22Rv1 (cell line): ENCODE measurements at regions not wholly inside any gene's neighbourhood (a gene's known extent, or its start where the extent isn't known, plus 50 kb on each side); places are given as distances from the start of the nearest gene placed in this dataset.

Experiments used
- ZFX ChIP-seq: fragments of 450-650 bp; IDR thresholded peaks from 2 replicates; pipeline ENCODE4 v1.6.1; 2017; ENCODE audit warnings: antibody characterized with exemption, borderline replicate concordance
- TF ChIP-seq, protein P1 (sequence below): fragments of 450-650 bp; IDR thresholded peaks from 2 replicates; pipeline ENCODE4 v1.5.1; 2017; ENCODE audit warnings: mild to moderate bottlenecking

DNA sequence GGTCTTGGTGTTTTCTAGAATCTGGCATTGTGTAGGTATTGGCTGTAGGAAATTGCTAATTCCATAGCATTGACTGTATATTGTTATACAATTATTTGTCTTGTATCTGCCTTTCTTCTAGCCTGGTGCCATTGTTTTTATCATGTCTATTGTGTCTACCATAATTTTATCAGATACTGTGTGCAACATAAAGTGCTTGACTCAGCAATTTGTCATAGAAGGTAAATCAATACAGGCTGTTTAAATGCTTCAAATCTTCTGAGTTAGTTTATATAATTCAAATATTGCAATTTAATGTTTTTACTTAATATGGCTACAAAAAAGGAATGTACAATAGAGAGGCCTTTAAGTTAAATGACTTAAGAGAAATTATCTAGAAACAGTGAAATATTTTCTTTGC lies 263.3 kb upstream of the UGT8 start:
- TF ChIP-seq, protein P1, sequence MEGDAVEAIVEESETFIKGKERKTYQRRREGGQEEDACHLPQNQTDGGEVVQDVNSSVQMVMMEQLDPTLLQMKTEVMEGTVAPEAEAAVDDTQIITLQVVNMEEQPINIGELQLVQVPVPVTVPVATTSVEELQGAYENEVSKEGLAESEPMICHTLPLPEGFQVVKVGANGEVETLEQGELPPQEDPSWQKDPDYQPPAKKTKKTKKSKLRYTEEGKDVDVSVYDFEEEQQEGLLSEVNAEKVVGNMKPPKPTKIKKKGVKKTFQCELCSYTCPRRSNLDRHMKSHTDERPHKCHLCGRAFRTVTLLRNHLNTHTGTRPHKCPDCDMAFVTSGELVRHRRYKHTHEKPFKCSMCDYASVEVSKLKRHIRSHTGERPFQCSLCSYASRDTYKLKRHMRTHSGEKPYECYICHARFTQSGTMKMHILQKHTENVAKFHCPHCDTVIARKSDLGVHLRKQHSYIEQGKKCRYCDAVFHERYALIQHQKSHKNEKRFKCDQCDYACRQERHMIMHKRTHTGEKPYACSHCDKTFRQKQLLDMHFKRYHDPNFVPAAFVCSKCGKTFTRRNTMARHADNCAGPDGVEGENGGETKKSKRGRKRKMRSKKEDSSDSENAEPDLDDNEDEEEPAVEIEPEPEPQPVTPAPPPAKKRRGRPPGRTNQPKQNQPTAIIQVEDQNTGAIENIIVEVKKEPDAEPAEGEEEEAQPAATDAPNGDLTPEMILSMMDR = no peak
- TF ChIP-seq ZFX = no peak
